Activated B cell treated with CpG ODN at 0.5 μM for 24 hours (primary cell): ENCODE measurements at regions not wholly inside any gene's neighbourhood (a gene's known extent, or its start where the extent isn't known, plus 50 kb on each side); places are given as distances from the start of the nearest gene placed in this dataset.

Experiments used
- ATAC-seq: fragments of 200-7000 bp; cut with Tn5 transposase; one replicate; pipeline ENCODE4 v1.10.0; 2021; ENCODE audit warnings: low read depth, mild to moderate bottlenecking, moderate library complexity
- CTCF ChIA-PET: fragments of 350-600 bp; sonication (Branson Sonifier 250); formaldehyde crosslinking; loops from one replicate; lab custom pipeline; 2021; ENCODE audit warnings: antibody characterized with exemption; lab: Charles Lee
- POLR2A ChIA-PET: fragments of 350-600 bp; sonication (Branson Sonifier 250); formaldehyde crosslinking; loops from one replicate; lab custom pipeline; 2021; ENCODE audit warnings: antibody characterized with exemption; lab: Charles Lee
- DNase-seq: peaks from one replicate; pipeline ENCODE4 v3.0.0; 2022
- H3K27ac Mint-ChIP-seq: one replicate; pipeline ENCODE4 v1.8.0; 2020; ENCODE audit warnings: mixed read lengths
- H3K27me3 Mint-ChIP-seq: one replicate; pipeline ENCODE4 v1.8.0; 2021; ENCODE audit warnings: mixed read lengths
- H3K36me3 Mint-ChIP-seq: one replicate; pipeline ENCODE4 v1.8.0; 2021; ENCODE audit warnings: low read depth, mixed read lengths
- H3K4me1 Mint-ChIP-seq: one replicate; pipeline ENCODE4 v1.8.0; 2021; ENCODE audit warnings: mixed read lengths
- H3K4me3 Mint-ChIP-seq: one replicate; pipeline ENCODE4 v1.8.0; 2020; ENCODE audit warnings: mild to moderate bottlenecking, mixed read lengths
- H3K9me3 Mint-ChIP-seq: one replicate; pipeline ENCODE4 v1.8.0; 2020; ENCODE audit warnings: mixed read lengths
- intact Hi-C: fragments of 100-400 bp; cut with micrococcal nuclease; formaldehyde crosslinking; loops from one replicate; pipeline ENCODE4 v1.15.1; 2024
- TF ChIP-seq, protein P1 (sequence below): fragments of 200-600 bp; IDR thresholded peaks from one replicate; pipeline ENCODE4 v1.8.0; 2022; ENCODE audit warnings: antibody characterized with exemption, mild to moderate bottlenecking

DNA sequence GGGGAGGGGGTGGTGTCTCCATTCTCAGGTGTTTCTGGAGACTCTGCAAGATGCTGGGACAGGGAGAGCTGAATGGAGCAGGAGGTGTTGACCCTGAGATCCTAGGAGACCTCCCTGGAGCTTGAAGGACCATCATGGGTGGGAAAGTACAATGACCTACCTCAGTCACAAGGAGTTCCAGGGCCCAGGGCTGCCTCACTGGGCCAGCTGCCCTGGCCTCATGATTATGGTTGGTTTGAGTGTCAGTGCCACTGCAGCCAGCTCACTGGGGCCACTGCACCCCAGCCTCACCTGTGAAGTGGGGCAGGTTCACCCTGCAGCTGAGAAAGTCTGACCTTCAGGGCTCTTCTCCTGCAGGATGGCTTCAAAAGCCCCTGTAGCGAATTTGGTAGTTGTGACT, 372.5 kb downstream of the IRX2 start:
- DNase-seq (no peak), ATAC-seq (no peak)
- H3K36me3 Mint-ChIP-seq: no peaks in the 10 kb centered on the region
- TF ChIP-seq, protein P1, sequence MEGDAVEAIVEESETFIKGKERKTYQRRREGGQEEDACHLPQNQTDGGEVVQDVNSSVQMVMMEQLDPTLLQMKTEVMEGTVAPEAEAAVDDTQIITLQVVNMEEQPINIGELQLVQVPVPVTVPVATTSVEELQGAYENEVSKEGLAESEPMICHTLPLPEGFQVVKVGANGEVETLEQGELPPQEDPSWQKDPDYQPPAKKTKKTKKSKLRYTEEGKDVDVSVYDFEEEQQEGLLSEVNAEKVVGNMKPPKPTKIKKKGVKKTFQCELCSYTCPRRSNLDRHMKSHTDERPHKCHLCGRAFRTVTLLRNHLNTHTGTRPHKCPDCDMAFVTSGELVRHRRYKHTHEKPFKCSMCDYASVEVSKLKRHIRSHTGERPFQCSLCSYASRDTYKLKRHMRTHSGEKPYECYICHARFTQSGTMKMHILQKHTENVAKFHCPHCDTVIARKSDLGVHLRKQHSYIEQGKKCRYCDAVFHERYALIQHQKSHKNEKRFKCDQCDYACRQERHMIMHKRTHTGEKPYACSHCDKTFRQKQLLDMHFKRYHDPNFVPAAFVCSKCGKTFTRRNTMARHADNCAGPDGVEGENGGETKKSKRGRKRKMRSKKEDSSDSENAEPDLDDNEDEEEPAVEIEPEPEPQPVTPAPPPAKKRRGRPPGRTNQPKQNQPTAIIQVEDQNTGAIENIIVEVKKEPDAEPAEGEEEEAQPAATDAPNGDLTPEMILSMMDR: no peak
- H3K27me3 Mint-ChIP-seq: no peaks in the 10 kb centered on the region
- intact Hi-C loops: no loop called here
- H3K27ac Mint-ChIP-seq: no peak overlapping the region
- ChIA-PET CTCF (no interaction called here), POLR2A (no interaction called here)
- H3K4me3 Mint-ChIP-seq: no peak overlapping the region
- no peaks in the 10 kb centered on the region for H3K4me1 Mint-ChIP-seq
- no peaks in the 10 kb centered on the region for H3K9me3 Mint-ChIP-seq

DNA sequence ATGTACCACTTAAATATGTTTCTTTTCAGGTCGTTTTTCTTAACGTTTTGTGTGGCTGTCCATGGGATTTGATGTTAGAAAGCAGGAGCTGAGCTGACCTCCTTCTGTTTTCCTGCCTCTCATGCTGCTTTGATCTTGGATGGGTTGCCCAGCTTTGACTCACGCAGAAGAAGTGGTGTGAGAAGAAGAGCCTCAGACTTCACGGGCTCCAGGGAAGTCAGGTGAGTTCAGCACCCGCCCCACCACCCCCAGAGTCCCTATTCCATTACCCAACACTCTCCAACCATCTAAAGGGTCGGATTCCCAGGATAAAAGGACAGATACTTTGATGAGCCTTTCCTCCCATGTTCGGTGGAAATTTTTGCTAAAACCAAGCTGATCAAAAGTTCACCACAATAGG, 373.4 kb downstream of the IRX2 start:
- ChIA-PET POLR2A (no interaction called here), CTCF (no interaction called here)
- no peak overlapping the region for H3K27ac Mint-ChIP-seq
- no peak for DNase-seq
- intact Hi-C loops: no loop called here
- peaks cover 4% of the 10 kb centered on the region for H3K9me3 Mint-ChIP-seq
- H3K36me3 Mint-ChIP-seq: no peaks in the 10 kb centered on the region
- ATAC-seq: no peak
- H3K4me1 Mint-ChIP-seq: no peaks in the 10 kb centered on the region
- TF ChIP-seq, protein P1: no peak
- no peak overlapping the region for H3K4me3 Mint-ChIP-seq
- H3K27me3 Mint-ChIP-seq: no peaks in the 10 kb centered on the region

DNA sequence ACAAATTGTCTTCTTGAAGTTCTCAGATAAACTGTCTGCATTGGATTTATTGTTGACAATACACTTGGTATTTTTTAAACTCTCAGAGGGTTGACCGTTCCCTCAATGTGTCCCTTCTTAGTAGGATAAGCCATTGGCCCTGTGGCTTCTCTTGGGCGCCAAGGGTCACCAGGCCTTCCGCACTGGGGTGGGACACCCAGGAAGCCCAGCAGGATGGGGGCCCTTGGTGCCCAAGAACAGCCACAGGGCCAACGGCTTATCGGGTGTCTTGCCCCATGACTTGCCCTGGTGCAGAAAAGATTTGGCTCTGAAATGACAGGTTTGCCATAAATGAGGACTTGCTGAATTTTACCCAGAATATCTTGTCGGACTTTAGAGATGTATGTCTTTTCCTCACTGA, 375.0 kb downstream of the IRX2 start:
- no peaks in the 10 kb centered on the region for H3K36me3 Mint-ChIP-seq
- TF ChIP-seq, protein P1: no peak
- H3K4me3 Mint-ChIP-seq: no peak overlapping the region
- no peak for DNase-seq
- no peaks in the 10 kb centered on the region for H3K4me1 Mint-ChIP-seq
- ATAC-seq: no peak
- H3K27me3 Mint-ChIP-seq: no peaks in the 10 kb centered on the region
- no peak overlapping the region for H3K27ac Mint-ChIP-seq
- ChIA-PET POLR2A (no interaction called here), CTCF (no interaction called here)
- intact Hi-C loops: no loop called here
- peaks cover 7% of the 10 kb centered on the region for H3K9me3 Mint-ChIP-seq

DNA sequence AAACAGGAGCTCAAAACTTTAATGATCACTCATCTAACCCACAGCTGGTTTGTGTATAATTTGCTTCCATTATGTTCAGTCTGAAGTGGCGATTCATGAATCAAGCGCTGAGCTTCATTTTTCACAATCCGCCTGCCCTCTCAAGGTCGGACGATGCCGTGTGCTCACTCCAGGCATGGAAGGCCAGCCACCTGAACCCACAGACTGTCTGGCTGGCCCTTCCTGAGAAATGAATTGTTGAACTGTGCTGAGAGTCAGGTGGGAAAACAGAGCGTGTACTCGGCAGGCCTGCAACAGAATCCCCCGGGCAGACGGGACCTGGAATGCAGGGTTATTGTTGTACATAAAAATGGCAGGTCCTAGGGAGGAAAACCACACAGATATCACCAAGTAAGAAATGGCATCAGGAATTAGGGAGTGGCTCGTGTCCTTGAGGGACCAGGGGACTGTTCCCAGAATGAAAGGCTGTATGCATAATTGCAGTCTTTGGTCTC, 375.7 kb downstream of the IRX2 start:
- Mint-ChIP-seq H3K9me3 (peaks cover 9% of the 10 kb centered on the region), H3K27me3 (no peaks in the 10 kb centered on the region), H3K4me3 (no peak overlapping the region), H3K36me3 (no peaks in the 10 kb centered on the region), H3K4me1 (no peaks in the 10 kb centered on the region), H3K27ac (no peak overlapping the region)
- DNase-seq (no peak), ATAC-seq (no peak)
- TF ChIP-seq, protein P1: no peak
- CTCF ChIA-PET: no interaction called here
- intact Hi-C loops: no loop called here
- POLR2A ChIA-PET: no interaction called here

DNA sequence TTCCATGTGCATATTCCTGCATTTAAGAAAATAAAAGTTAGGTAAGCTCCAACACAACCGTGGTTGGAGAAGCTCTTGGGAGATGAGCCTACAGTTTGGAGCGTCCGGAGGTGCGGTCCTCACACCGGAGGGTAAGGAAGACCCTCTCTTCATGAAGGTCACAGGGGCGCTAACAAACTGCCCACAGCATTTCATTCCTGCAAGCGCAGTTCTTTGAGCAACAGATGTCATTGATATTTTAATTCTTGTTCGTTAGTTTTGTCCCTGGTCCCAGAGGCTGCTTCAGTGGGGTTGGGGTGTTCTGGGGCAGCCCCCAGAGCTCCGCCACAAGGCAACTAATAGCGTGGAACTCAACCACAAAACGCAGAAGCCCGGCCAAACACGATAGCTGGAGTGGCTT, 376.2 kb downstream of the IRX2 start:
- ChIA-PET CTCF (no interaction called here), POLR2A (no interaction called here)
- Mint-ChIP-seq H3K27ac (no peak overlapping the region), H3K4me3 (no peak overlapping the region), H3K36me3 (no peaks in the 10 kb centered on the region), H3K27me3 (no peaks in the 10 kb centered on the region), H3K9me3 (peaks cover 9% of the 10 kb centered on the region), H3K4me1 (no peaks in the 10 kb centered on the region)
- TF ChIP-seq, protein P1: no peak
- no peak for ATAC-seq
- intact Hi-C loops: no loop called here
- no peak for DNase-seq
